ENCODE measurements at regions not wholly inside any gene's neighbourhood (a gene's known extent, or its start where the extent isn't known, plus 50 kb on each side); places are given as distances from the start of the nearest gene placed in this dataset.
"Not testable (repeated sequence)": the region's sequence is repeated elsewhere in the genome, so short reads cannot be mapped to it uniquely, and the experiment has no call there.

DNA sequence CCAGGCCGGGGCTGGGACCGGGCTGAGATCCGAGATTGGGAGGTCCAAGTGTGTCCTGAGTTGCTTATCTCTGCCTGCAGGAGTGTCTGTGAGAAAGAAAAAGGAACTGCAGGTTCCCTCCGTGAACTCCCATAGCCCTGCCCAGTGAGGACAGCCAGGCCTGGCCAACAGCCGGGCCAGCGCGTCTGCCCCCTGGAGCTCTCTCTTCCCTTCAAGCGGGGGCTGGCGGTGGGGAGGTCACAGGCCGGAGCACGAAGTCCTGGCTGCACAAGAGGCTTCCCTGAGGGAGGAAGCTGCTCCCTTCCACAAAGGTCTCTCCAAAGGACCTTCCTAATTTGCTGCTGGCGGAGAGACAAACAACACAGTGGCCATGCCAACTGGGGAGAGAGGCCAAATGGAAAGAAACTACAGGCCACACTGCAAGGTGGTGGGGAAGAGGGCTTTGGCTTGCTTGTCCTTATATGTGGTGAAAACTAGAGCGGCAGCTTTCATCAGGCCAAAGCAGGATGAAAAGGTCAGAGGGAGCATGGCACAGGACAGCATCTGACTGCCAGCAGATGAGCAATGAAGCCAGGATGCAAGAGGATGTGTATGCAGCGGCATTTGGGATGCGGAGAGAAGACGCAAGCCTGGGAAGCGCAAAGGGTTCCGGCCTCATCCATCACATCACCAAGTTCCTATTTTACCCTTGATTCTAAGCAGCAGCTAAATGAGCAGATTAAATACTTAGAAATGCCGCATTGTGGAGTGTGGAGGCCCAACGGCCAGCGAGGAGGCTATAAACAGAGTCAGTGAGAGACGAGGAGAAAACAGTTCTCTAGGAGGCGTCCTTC is 260.0 kb downstream of the ERMARD start:
- no peak for DNase-seq (ENCODE audit: low read depth)

DNA sequence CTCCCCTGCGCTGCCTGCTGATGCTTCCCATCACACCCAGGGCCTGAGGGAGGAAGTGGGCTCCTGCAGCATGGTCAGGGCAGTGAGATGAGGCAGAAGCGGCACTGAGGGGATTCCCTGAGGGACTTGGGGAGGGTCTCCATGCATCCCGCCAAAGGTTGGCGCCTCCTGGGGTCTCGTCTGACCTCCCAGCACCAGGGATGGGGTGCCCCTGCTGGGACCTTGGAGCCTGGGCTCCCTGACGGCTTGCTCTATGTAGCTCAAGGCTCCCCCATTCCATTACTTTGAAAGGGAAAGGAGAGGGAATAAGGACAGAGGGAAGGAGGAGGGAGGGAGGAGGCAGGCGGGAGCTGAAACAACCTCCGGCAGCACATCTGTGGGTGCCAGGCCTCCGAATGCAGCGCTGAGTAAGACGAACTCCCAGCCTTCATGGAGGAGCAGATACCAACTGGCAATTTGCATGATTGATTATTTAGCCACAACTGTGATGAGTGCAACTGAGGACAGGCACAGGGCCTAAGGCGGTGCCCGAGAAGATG is 259.3 kb downstream of the ERMARD start:
- DNase-seq (ENCODE audit: low read depth): no peak

DNA sequence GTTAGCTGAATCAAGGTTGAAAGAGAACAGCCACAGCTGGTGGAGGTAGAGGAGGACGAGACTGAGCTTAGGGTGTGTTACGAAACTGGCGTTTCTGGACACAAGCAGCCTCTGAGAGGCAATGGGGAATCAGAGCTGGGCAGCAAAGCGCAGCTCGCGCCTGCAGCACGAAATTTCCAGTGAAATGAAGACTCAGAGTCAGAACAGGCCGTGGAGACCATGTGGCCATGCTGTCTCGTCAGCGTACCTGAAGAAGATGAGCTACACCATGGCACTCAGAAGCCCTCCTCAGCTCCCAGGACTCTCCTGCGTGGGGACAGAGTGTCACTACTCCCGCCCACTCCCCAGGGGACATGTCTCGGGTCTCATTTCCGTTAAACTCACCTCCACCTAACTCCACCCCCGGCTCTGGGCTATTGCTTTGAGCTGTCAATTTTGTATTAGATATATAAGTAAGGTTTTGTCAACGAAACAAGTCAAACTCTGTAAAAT is 256.9 kb downstream of the ERMARD start:
- no peak for DNase-seq (ENCODE audit: low read depth)

DNA sequence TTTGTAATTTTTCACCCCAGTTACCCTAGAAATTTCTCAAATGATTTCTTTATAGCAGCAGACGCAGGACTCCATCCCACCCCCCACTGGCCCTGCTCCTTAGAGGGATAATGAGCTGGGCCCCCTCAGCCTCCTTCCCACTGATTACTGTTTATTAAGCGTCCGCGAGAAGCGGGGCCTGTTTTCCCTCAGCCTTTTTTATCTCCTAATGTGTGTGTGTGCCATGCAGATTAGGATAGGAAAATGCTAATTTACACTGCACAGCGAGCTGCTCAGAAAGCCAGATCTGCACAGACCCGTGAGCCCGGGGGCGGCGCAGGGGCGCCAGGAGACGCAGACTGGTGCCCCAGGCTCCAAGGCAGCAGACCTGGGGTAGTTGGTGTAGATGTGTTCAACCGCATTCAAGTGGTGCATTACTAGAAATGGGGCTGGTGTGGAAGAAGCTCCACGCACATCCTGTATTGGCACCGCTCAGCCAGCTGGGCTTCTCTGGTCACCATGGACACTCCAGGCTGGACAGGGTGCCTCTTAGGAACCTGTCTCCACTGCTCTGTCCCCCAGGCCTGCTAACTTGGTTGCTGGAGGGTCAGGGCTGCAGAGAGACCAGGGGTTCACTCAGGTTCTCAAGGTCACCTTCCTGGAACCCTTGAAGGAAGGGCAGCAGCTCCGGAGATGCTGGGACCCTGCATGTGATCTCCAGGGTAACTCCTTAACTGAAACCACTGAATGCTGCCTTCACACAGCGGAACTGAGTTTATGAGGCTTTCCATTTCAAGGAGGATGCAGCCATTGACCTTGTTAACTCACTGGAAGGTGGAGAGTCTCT is 256.3 kb downstream of the ERMARD start:
- no peak for DNase-seq (ENCODE audit: low read depth)

DNA sequence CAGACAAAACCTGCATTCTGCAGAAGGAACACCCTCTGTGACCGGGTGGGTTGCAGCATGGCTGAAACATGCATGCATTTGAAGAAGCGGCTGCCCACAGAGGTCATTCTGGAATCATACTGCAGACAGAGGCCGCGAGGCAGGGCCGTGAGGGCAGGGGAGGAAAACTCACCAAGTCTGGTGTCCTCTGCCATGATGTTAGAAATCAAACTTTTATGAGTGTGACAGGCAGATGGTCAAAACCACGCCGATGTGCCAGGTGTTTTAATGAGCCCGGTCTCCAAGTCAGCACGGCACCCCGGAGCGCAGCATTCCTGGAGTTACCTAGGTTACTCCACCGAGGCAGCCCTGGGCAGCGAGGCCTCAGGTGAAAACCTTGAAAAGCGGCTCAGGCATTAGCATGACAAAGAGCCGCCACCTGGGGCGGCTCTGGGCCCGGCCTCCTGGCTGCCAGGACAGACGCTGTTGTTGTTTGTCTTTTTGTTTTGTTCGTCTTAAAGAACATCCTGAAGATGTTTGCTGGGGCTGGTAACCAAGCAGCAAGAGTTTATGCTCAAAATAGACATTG is 255.6 kb downstream of the ERMARD start:
- no peak for DNase-seq (ENCODE audit: low read depth)

DNA sequence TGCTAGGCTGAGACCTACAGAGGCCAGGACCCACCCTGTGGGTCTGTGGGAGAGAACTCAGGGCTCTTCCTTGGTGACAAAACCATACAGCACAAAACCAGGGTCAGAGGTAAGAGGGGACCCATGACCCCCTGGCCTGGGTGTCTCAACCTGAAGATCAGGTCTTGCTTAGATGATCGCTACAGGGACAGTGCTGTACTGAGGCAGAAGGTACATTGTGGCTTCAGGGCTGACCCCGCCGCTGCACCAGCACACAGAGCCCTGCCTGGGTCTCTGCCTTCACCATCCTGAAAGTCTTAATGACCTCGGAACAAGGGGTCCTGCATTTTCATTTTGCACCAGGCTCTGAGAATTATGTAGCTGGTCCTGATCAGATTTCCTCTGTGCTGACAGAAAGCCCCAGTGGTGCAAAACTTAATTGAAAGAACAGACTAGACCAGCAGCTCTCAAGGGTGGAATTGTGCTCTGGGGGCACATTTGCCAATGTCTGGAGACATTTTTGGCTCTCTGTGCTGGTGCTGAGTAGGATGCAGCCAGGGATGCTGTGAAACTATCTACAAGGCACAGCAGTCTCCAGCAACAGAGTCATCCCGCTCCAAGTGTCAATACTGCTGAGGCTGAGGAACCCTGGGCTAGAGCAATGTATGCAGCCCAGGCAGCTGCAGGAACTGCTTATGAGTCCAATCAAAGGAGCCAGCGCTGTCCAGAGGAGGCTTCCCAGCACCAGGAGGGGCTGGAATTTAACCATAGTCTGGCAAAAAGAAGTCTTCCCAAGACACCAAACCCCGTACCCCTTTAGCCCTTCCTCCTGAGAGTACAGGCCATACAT is 254.9 kb downstream of the ERMARD start:
- DNase-seq (ENCODE audit: low read depth): no peak

DNA sequence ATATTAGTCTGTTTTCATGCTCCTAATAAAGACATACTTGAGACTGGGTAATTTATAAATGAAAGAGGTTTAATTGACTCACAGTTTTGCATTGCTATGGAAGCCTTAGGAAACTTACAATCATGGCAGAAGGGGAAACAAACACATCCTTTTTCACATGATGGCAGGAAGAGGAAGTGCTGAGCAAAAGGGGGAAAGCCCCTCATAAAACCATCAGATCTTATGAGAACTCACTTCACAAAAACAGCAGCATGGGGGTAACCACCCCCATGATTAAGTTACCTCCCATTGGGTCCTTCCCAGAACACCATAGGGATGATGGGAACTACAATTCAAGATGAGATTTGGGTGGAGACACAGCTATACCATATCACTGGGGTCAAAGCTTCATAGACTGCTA is 254.2 kb downstream of the ERMARD start:
- no peak for DNase-seq (ENCODE audit: low read depth)

DNA sequence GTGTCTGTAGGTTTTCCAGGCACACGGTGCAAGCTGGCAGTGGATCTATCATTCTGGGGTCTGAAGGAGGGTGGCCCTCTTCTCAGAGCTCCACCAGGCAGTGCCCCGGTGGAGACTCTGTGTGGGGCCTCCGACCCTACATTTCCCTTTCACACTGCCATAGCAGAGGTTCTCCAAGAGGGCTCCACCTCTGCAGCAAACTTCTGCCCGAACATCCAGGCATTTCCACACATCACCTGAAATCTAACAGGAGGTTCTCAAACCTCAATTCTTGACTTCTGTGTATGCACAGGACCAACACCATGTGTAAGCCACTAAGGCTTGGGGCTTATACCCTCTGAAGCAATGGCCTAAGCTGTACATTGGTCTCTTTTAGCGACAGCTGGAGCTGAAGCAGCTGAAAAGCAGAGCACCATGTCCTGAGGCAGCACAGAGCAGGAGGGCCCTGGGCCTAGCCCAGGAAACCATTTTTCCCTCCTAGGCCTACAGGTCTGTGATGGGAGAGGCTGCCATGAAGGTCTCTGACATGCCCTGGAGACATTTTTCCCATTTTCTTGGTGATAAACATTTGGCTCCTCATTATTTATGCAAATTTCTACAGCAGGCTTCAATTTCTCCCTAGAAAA is 253.3 kb downstream of the ERMARD start:
- no peak for DNase-seq (ENCODE audit: low read depth)

DNA sequence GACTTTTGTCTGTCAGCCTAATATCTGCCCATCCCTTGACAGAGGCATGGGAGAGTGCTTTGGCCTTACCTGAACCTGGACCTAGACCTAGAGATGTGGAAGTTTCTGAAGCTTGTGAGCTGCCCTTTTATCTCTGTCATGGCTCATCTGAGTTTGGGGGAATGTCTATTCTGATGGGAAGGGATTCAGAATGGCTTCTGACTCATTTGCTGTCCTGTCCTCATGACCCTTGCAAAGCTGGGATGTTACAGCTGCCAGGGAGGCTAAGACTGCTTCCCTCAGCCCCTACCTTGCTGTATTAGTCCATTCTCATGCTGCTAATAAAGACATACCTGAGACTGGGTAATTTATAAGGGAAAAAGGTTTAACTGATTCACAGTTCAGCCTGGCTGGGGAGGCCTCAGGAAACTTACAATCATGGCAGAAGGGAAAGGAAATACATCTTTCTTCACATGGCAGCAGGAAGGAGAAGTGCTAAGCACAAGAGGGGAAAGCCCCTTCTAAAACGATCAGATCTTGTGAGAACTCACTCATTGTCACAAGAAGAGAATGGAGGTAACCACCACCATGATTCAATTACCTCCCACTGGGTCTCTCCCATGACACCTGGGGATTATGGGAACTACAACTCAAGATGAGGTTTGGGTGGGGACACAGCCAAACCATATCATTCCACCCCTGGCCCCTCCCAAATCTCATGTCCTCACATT is 252.2 kb downstream of the ERMARD start:
- DNase-seq (ENCODE audit: low read depth): no peak

DNA sequence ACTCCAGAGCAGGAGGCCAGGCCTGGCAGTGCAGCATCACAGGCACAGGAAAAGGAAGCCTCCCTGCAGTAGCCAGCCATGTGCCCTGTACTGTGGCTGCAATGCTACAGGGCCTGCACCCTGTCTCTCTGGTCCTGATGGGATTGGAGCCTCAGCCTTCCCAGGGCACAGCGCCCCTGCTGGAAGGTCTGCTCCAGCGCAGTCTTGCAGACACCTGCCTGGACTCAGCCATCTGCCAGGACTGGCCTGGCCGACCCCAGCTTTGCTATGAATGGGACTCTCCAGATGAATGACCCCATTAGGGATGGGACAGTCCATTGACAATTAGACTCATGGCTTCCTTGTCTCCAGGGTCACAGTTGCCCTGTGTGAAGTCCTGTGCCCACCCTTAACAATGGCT is 251.6 kb downstream of the ERMARD start:
- DNase-seq (ENCODE audit: low read depth): no peak

DNA sequence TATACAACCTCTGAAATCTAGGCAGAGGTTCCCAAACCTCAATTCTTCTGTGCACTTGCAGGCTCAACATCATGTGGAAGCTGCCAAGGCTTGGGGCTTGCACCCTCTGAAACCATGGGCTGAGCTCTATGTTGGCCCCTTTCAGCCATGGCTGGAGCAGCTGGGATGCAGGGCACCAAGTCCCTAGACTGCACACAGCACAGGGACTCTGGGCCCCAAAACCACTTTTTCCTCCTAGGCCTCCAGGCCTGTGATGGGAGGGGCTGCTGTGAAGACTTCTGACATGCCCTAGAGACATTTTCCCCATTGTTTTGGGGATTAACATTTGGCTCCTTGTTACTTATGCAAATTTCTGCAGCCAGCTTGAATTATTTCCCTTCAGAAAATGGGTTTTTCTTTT is 250.4 kb downstream of the ERMARD start:
- not testable (repeated sequence) for DNase-seq (ENCODE audit: low read depth)

DNA sequence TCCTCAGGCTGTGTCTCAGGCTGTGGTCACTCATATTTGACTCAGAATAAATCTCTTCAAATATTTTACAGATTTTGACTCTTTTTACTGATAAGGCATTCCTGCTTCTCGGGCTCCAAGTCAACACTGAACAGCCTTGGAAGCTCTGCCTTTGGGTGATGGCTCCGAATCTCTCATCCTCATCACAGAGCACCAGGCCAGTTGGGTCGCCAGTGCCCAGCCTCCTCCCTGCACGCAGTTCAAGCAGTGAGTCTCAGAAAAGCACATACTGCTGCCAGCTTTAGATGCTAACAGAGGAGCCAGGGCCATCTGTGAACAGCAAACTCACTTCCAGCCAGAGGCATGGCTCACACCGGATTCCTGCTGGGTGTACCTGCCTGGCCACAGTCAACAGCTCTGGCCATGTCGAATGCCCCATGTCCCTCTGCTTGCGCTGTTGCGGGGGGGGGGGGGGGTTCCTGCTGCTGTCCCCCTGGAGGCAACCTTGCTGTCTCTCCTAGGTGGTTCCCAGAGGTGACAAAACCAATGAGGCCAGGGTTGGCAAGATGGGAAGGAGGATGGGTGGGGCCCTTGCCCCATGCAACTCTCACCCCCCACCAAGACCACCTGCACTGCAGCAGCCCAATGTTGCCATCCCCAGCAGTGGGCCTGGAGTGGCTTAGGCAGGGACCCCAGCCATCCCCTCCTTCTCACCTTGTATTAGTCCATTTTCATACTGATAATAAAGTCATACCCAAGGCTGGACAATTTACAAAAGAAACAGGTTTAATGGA is 248.8 kb downstream of the ERMARD start:
- no peak for DNase-seq (ENCODE audit: low read depth)

DNA sequence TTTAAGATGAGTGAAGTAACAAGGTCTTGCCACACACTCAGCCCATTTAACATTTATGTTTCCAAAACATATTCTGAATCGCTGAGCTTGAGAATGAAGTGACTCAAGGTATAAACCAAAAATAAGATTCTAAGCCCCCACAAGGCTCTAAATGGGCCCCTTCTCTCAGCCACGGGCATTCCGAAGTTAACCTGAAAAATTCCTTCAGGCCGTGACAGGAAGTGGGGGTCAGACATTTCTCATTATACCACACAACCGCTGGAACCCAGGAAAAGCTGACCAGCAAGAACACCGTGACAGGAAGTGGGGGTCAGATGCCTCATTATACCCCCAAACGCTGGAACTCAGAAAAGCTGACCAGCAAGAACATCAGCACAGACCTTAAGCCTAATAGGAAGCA is 247.9 kb downstream of the ERMARD start:
- no peak for DNase-seq (ENCODE audit: low read depth)

DNA sequence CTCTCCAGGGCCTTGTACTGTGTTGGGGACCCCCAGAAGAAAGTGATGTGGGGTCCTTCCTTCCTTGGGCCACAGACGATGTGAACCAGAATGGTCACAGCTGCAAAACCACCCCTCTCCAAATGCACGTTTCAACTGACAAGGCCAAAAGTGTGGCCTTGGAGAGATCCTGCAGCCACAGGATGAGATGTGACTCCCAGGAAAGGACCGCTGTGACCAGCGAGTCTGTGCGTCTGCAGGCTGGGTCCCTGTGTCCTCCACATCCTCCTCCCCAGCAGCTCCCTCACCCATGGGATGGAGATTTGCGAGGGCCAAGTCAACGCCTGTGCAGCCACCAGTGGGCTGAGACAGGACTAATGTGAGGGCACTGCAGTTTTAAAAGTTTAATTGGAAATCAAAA is 247.0 kb downstream of the ERMARD start:
- DNase-seq (ENCODE audit: low read depth): no peak

DNA sequence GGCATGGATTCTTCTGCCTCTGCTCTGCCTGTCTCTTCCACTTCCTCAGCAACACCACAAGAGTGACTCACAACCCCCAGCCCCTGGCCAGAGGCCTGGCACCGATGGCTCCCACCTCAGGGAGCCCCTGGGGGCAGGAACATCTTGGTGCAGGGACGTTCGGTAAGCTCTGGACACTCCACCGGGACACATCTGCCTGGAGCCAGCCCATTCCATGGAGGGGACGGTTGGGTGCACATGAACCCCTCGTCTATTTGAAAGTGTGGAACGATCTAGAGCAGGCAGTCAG is 246.5 kb downstream of the ERMARD start:
- no peak for DNase-seq (ENCODE audit: low read depth)

DNA sequence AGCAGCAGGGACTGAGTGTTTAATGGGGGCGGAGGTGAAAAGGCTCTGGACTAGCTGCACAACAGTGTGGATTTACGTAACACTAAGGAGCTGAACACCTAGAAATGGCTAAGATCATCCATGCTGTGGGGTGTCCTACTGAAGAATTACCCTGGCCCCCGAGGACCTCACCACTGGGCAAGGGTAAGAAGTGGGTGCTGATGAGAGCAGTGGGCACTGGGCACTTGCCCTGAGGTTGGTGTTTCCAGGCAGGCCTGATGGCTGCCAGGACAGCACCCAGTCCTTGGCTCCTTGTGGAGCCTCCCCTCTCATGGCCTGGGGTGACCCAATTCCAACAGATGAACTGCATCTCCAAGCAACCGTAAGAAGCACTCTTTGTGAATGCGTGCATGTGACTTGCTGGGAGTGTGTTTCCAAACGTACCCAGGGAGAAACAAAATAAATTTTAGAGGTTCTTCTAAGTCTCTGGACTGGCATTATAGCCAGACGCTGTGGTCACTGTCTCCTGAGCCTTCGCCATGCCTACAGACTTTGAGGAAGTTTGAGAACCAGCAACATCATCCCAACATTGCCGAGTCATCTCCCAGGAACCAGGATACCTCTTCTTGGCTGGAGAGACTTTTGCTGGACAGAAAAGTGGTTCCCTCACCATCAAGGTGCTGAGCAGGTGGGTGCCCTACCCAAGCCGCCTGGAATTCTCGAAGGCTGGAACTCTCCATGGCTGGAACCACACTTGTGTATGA is 245.9 kb downstream of the ERMARD start:
- DNase-seq (ENCODE audit: low read depth): no peak

DNA sequence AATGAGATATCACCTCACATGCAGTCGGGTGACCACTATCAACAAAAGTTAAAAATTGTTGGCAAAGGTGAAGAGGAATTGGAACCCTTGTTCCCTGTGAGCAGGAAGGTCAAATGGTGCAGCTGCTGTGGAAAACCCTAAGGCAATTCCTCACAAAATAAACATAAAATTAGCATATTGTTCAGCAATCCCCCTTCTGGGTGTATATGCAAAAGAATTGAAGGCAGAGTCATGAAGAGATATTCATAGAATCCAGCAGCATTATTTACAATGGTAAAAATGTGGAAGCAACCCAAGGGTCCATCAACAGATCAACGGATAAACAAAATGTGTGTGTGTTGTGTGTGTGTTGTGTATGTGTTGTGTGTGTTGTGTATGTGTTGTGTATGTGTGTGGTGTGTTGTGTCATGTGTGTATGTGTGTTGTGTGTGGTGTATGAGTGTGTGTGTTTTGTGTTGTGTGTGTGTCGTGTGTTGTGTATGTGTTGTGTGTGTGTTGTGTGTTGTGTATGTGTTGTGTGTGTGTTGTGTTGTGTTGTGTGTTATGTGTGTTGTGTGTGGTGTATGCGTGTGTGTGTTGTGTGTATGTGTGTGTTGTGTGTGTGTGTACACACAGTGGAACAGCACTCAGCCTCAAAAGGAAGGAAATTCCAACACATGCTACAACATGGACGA is 245.1 kb downstream of the ERMARD start:
- DNase-seq (ENCODE audit: low read depth): no peak

DNA sequence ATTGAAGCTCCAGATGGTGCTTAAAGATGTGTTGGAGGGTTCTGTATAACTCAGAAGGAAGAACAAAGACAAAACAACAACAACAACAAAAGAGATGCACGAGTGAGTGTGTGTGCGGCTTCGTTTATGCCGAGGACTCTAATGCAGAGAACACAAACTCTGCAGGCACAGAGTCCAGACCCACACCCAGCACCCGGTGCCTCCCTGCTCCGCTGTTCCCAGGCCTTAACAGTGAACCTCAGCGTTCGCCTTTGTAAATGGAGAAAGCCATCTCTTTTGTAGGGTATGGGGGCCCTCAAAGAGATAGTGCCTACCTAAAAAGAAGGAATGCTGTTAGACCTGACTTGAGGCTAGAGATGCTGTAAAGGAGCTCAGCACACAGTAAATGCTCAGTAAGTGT is 243.3 kb downstream of the ERMARD start:
- DNase-seq (ENCODE audit: low read depth): no peak

Measured in GM04503 (cell line).